Smooth muscle cell (in vitro differentiated cells): ENCODE measurements at regions not wholly inside any gene's neighbourhood (a gene's known extent, or its start where the extent isn't known, plus 50 kb on each side); places are given as distances from the start of the nearest gene placed in this dataset.

Source experiments
- DNase-seq: peaks from one replicate; lab custom pipeline; 2025; ENCODE audit not compliant: unreplicated experiment; lab: John Stamatoyannopoulos, UW
- H2AFZ ChIP-seq: fragments of 200-600 bp; sonication (generic); 2 replicates; pipeline ENCODE4 v1.6.0; 2016; ENCODE audit warnings: antibody characterized with exemption, low read depth, mild to moderate bottlenecking
- H3F3A ChIP-seq: fragments of 200-600 bp; sonication (generic); 2 replicates; pipeline ENCODE4 v1.6.0; 2017; ENCODE audit warnings: antibody characterized with exemption, low read depth
- H3K27ac ChIP-seq: fragments of 200-600 bp; sonication (generic); 2 replicates; pipeline ENCODE4 v1.5.1; 2016; ENCODE audit warnings: low read depth, mild to moderate bottlenecking
- H3K27me3 ChIP-seq: fragments of 200-600 bp; sonication (generic); 2 replicates; pipeline ENCODE4 v1.6.1; 2016; ENCODE audit warnings: low read depth, mild to moderate bottlenecking
- H3K36me3 ChIP-seq: fragments of 200-600 bp; sonication (generic); 2 replicates; pipeline ENCODE4 v1.5.1; 2016; ENCODE audit warnings: low read depth
- H3K4me1 ChIP-seq: fragments of 200-600 bp; sonication (generic); 2 replicates; pipeline ENCODE4 v1.5.1; 2016; ENCODE audit warnings: low read depth
- H3K4me2 ChIP-seq: fragments of 200-600 bp; sonication (generic); 2 replicates; pipeline ENCODE4 v1.6.0; 2016; ENCODE audit warnings: mild to moderate bottlenecking
- H3K4me3 ChIP-seq: fragments of 200-600 bp; sonication (generic); 2 replicates; pipeline ENCODE4 v1.5.1; 2016; ENCODE audit warnings: mild to moderate bottlenecking
- H3K79me2 ChIP-seq: fragments of 200-600 bp; sonication (generic); 2 replicates; pipeline ENCODE4 v1.6.0; 2016; ENCODE audit warnings: low read depth, mild to moderate bottlenecking
- H3K9ac ChIP-seq: fragments of 200-600 bp; sonication (generic); 2 replicates; pipeline ENCODE4 v1.6.0; 2016; ENCODE audit warnings: low read depth
- H3K9me3 ChIP-seq: fragments of 200-600 bp; sonication (generic); replicated peaks from 2 replicates; pipeline ENCODE4 v1.5.1; 2016; ENCODE audit warnings: low read depth
- H4K20me1 ChIP-seq: fragments of 200-600 bp; sonication (generic); 2 replicates; pipeline ENCODE4 v1.6.0; 2016; ENCODE audit warnings: low read depth
- WGBS: methylation state at CpG from one replicate; pipeline ENCODE4 v1.1.7; 2016; ENCODE audit warnings: low lambda C conversion rate; 5-methylcytosine and 5-hydroxymethylcytosine counted together
- TF ChIP-seq, protein P1 (sequence below): fragments of 200-600 bp; sonication (generic); IDR thresholded peaks from 2 replicates; pipeline ENCODE4 v1.5.1; 2017; ENCODE audit warnings: borderline replicate concordance, mild to moderate bottlenecking, antibody characterized with exemption; ENCODE audit not compliant: insufficient read depth, poor library complexity, severe bottlenecking

GRCh38 chr14:85358136-85358785 lies 171.7 kb upstream of the FLRT2 start:
- Histone ChIP-seq H3K27ac (no peak overlapping the region), H3K9ac (no peak overlapping the region), H3K4me1 (peaks cover under 1% of the 10 kb centered on the region), H3F3A (no peaks in the 10 kb centered on the region), H3K4me3 (no peak overlapping the region), H4K20me1 (no peaks in the 10 kb centered on the region), H3K27me3 (no peaks in the 10 kb centered on the region), H2AFZ (no peak overlapping the region), H3K4me2 (no peak overlapping the region), H3K36me3 (no peaks in the 10 kb centered on the region), H3K79me2 (no peaks in the 10 kb centered on the region), H3K9me3 (no peaks in the 10 kb centered on the region)
- WGBS, result 100% methylated on average over 1 of the region's 1 CpG
- TF ChIP-seq, protein P1, sequence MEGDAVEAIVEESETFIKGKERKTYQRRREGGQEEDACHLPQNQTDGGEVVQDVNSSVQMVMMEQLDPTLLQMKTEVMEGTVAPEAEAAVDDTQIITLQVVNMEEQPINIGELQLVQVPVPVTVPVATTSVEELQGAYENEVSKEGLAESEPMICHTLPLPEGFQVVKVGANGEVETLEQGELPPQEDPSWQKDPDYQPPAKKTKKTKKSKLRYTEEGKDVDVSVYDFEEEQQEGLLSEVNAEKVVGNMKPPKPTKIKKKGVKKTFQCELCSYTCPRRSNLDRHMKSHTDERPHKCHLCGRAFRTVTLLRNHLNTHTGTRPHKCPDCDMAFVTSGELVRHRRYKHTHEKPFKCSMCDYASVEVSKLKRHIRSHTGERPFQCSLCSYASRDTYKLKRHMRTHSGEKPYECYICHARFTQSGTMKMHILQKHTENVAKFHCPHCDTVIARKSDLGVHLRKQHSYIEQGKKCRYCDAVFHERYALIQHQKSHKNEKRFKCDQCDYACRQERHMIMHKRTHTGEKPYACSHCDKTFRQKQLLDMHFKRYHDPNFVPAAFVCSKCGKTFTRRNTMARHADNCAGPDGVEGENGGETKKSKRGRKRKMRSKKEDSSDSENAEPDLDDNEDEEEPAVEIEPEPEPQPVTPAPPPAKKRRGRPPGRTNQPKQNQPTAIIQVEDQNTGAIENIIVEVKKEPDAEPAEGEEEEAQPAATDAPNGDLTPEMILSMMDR, result no peak
- DNase-seq, result no peak

DNA sequence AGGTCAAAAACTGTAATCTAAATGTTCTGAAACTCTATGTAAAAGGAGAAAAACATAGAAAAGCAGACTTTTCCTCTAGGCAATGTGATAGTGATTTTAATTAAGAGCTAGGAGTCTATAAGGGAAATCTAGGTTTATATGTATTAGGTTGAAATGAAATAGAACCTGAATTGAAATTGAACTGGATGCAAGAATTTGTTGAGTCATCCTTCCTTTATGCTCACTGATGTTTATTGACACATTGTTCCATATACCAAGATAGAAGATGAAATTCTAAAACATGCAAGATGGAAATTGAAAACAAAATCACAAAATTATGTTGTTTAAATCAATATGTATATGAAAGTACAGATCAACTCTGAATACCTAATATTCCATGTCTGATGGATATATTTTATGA lies 170.4 kb upstream of the FLRT2 start:
- Histone ChIP-seq H3K4me1 (peaks cover 11% of the 10 kb centered on the region), H3K79me2 (no peaks in the 10 kb centered on the region), H3K27ac (no peak overlapping the region), H3K4me2 (no peak overlapping the region), H2AFZ (no peak overlapping the region), H3K9ac (no peak overlapping the region), H3K36me3 (no peaks in the 10 kb centered on the region), H3K9me3 (no peaks in the 10 kb centered on the region), H3F3A (no peaks in the 10 kb centered on the region), H4K20me1 (no peaks in the 10 kb centered on the region), H3K27me3 (no peaks in the 10 kb centered on the region), H3K4me3 (no peak overlapping the region)
- DNase-seq, result no peak
- TF ChIP-seq, protein P1, result no peak

DNA sequence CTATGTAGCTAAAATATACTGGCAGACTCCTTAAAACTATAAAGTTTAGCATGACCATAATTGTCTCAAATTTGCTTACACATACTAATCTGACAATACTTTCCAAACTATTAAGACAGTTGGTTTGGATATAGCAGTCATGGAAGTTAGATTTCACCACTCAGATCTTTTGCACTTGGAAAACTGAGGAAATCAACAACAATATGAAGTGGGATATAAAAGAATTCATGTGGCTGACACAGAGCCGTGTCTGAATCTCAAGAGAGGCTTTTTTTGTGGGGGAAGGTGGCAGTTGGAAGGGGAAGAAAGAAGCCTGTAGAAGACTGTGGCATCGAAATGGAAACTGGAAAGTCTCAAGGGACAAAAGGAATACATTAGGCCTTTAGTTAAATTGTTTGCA lies 166.6 kb upstream of the FLRT2 start:
- Histone ChIP-seq H2AFZ (no peak overlapping the region), H3K4me1 (peaks cover 26% of the 10 kb centered on the region), H3K36me3 (no peaks in the 10 kb centered on the region), H3K4me3 (no peak overlapping the region), H3F3A (no peaks in the 10 kb centered on the region), H3K4me2 (no peak overlapping the region), H3K9me3 (no peaks in the 10 kb centered on the region), H4K20me1 (no peaks in the 10 kb centered on the region), H3K79me2 (no peaks in the 10 kb centered on the region), H3K9ac (no peak overlapping the region), H3K27ac (no peak overlapping the region), H3K27me3 (no peaks in the 10 kb centered on the region)
- DNase-seq, result no peak
- 87% methylated on average over 2 of the region's 2 CpGs for WGBS
- TF ChIP-seq, protein P1, result no peak

DNA sequence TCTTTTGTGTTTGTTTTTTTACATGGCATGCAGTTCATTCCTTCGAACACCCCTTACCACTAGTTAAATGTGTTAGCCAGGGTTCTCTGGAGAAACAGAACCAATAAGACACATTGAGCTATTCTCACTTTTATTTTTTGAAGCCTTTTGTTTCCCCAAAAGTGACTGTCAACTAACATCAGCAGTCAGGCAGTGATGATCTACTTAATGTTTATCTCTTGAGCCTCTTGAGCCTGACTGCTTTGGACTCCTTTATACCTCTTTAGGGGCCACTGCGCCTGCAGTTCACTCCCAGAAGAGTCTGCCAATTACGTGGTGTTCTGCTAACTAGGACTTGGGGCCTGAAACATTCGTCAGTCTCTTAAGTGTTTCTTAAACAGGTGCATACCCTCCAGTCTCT lies 163.7 kb upstream of the FLRT2 start:
- Histone ChIP-seq H2AFZ (no peak overlapping the region), H3K4me2 (no peak overlapping the region), H3F3A (no peaks in the 10 kb centered on the region), H3K4me3 (no peak overlapping the region), H3K27ac (no peak overlapping the region), H3K4me1 (peaks cover 26% of the 10 kb centered on the region), H3K9ac (no peak overlapping the region), H4K20me1 (no peaks in the 10 kb centered on the region), H3K36me3 (no peaks in the 10 kb centered on the region), H3K27me3 (no peaks in the 10 kb centered on the region), H3K9me3 (no peaks in the 10 kb centered on the region), H3K79me2 (no peaks in the 10 kb centered on the region)
- DNase-seq, result no peak
- 90% methylated on average over 4 of the region's 4 CpGs for WGBS
- TF ChIP-seq, protein P1, result no peak
